ENCODE measurements at regions not wholly inside any gene's neighbourhood (a gene's known extent, or its start where the extent isn't known, plus 50 kb on each side); places are given as distances from the start of the nearest gene placed in this dataset.

DNA sequence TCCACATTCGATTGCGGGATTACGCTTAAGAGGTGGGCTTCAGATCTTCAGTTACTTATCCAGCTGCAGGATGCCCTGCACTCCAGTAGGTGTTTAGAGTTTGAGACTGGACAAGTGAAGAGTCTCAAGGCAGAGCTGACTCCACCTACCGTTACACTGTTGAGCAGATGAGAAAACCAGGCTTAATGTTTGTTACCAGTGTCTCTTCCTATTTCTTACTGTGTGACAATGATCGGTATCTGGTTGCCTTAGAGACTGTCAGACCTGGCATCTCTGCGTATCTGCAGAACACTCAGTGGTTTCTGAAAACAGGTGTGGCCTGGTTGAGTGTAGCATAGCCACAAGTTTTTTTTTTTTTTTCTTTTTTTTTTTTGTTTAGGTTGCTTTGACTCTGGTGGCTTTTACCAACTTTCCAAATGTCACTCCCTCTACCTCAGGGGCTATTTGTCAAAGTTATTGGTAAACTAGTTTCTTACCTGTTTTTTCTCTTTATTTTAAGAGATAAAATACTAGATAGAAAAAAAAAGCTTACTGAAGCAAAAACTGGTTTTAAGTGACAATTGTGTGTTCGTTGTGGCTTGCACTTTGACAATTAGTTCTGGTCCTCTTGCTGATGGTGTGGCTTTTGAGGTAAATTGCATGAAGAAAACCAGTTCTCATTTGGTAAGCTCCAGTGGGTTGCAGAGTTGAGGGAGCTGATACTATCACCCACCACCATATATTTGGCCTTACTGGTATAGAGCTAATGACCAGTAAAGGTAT is 284.8 kb downstream of the ETS1 start:
- ChIA-PET CTCF (interaction anchor here (0.7 kb wide), 1 partner anchor 301 kb away, joined by 7 read pairs; no protein-coding TSS in a partner anchor), POLR2A (ENCODE audit: unreplicated experiment) (no interaction called here)
- H3K14ac ChIP-seq (replicated peaks; ENCODE audit: low read depth, low read length), result no peak overlapping the region
- H2BK120ac ChIP-seq (ENCODE audit: low read depth, low read length), result no peak overlapping the region
- no peak overlapping the region for H3K56ac ChIP-seq (ENCODE audit: extremely low read depth, insufficient read depth, low read length)
- no peak overlapping the region for H4K91ac ChIP-seq (ENCODE audit: insufficient read depth, low read depth, low read length)
- H3K27ac ChIP-seq (ENCODE audit: insufficient read depth, low read length), result no peak overlapping the region
- H2BK15ac ChIP-seq (ENCODE audit: low read depth, low read length), result no peak overlapping the region
- no peak overlapping the region for H4K5ac ChIP-seq (ENCODE audit: low read depth, low read length)
- H3K79me1 ChIP-seq (ENCODE audit: low read depth in 1 of 2, low read length in 2 of 2), result no peaks in the 10 kb centered on the region
- WGBS, 2 experiments (ENCODE audit: extremely low coverage in 2 of 2, insufficient read length in 1 of 2), result no CpG with 5 or more reads among the region's 7 CpGs
- in situ Hi-C loops (cut with MboI; ENCODE audit: low sequenced_read_pairs), result no loop called here
- H3K4me3 ChIP-seq (ENCODE audit: insufficient read depth, low read depth, low read length), result no peak overlapping the region
- H3K18ac ChIP-seq (ENCODE audit: low read depth, low read length), result no peak overlapping the region
- no peak overlapping the region for H2BK20ac ChIP-seq (ENCODE audit: low read depth, low read length)
- H2AK9ac ChIP-seq (replicated peaks; ENCODE audit: low read depth, low read length, poor library complexity), result no peak overlapping the region
- DNase-seq (no peak), ATAC-seq (ENCODE audit: low read depth) (no peak)
- TF ChIP-seq MAFK (IDR thresholded peaks at IDR 0.05; ENCODE audit: low read depth, low read length) (peak; percentile 67), POLR2A (IDR thresholded peaks at IDR 0.05; ENCODE audit: low read depth, low read length) (no peak)
- H4K8ac ChIP-seq (ENCODE audit: low read depth in 2 of 2, low read length in 2 of 2), result no peak overlapping the region
- no peaks in the 10 kb centered on the region for H3K9me1 ChIP-seq (ENCODE audit: insufficient read depth, low read length)
- no peak overlapping the region for H3K4me2 ChIP-seq (ENCODE audit: low read depth, low read length)
- dilution Hi-C loops (cut with HindIII; ENCODE audit: low sequenced_read_pairs, unreplicated experiment), result no loop called here
- no peak overlapping the region for H2AFZ ChIP-seq (replicated peaks; ENCODE audit: low read length, poor library complexity)
- BruUV-seq (replicated peaks), result no TSS peak
- H2BK5ac ChIP-seq (ENCODE audit: low read depth, low read length, poor library complexity, severe bottlenecking), result no peak overlapping the region
- intact Hi-C loops (cut with micrococcal nuclease), result no loop called here
- H3K36me3 ChIP-seq (ENCODE audit: control insufficient read depth, insufficient read depth, low read length), result no peaks in the 10 kb centered on the region
- H3K9me3 ChIP-seq (ENCODE audit: control insufficient read depth, insufficient read depth, low read length), result no peaks in the 10 kb centered on the region
- H3K27me3 ChIP-seq (ENCODE audit: control insufficient read depth, insufficient read depth, low read length), result no peaks in the 10 kb centered on the region
- H3K23ac ChIP-seq (ENCODE audit: low read depth, low read length), result no peak overlapping the region
- H4K20me1 ChIP-seq (ENCODE audit: insufficient read depth, low read length), result no peaks in the 10 kb centered on the region
- H3K9ac ChIP-seq (ENCODE audit: low read depth, low read length), result no peak overlapping the region
- H3K4me1 ChIP-seq (ENCODE audit: control insufficient read depth, insufficient read depth, low read length), result peaks cover 4% of the 10 kb centered on the region
- H2AK5ac ChIP-seq (ENCODE audit: low read depth, low read length), result no peak overlapping the region
- no peak overlapping the region for H3K4ac ChIP-seq (ENCODE audit: low read depth, low read length)
